Vagina (tissue), 2 donors: ENCODE measurements at regions not wholly inside any gene's neighbourhood (a gene's known extent, or its start where the extent isn't known, plus 50 kb on each side); places are given as distances from the start of the nearest gene placed in this dataset.

ENCODE experiments used
- DNase-seq, 2 donors: peaks; one replicate each; pipeline ENCODE4 v3.0.0-alpha.2; 2017; ENCODE audit errors: extremely low spot score in 2 of 2
- H3K27ac ChIP-seq: fragments of 200-600 bp; sonication (generic); one replicate; pipeline ENCODE4 v1.5.1; 2019
- H3K27me3 ChIP-seq: fragments of 200-600 bp; sonication (generic); one replicate; pipeline ENCODE4 v1.5.1; 2019
- H3K36me3 ChIP-seq, 2 donors: fragments of 200-600 bp; sonication (generic); one replicate each; pipeline ENCODE4 v1.5.1; 2017 to 2019
- H3K4me1 ChIP-seq: fragments of 200-600 bp; sonication (generic); one replicate; pipeline ENCODE4 v1.5.1; 2019
- H3K4me3 ChIP-seq, 2 donors: fragments of 200-600 bp; sonication (generic); 1 replicate in 1 of 2; 2 replicates in 1 of 2; pipeline ENCODE4 v1.5.1; 2016 to 2019
- H3K9me3 ChIP-seq: fragments of 200-600 bp; sonication (generic); one replicate; pipeline ENCODE4 v1.5.1; 2019
- CTCF ChIP-seq, 3 experiments: fragments of 450-650 bp in 2 of 3; fragments of 200-600 bp in 1 of 3; sonication (generic) in 1 of 3; IDR thresholded peaks; one replicate each; pipeline ENCODE4 v1.5.1; 2017 to 2019; ENCODE audit warnings: antibody characterized with exemption in 3 of 3, mild to moderate bottlenecking in 2 of 3, moderate library complexity in 2 of 3
- POLR2A ChIP-seq, 2 donors: fragments of 450-650 bp; IDR thresholded peaks; one replicate each; pipeline ENCODE4 v1.6.1; 2017; ENCODE audit warnings: antibody characterized with exemption in 2 of 2, mild to moderate bottlenecking in 2 of 2, moderate library complexity in 2 of 2
- POLR2AphosphoS5 ChIP-seq, 2 donors: sonication (generic); formaldehyde crosslinking; IDR thresholded peaks; one replicate each; pipeline ENCODE4 v1.9.0; 2017; ENCODE audit warnings: antibody characterized with exemption in 2 of 2, mild to moderate bottlenecking in 2 of 2, low read depth in 1 of 2; ENCODE audit not compliant: insufficient read depth in 1 of 2
- intact Hi-C: fragments of 100-400 bp; cut with DNase I; formaldehyde crosslinking; loops from one replicate; pipeline ENCODE4 v1.15.1; 2023

DNA sequence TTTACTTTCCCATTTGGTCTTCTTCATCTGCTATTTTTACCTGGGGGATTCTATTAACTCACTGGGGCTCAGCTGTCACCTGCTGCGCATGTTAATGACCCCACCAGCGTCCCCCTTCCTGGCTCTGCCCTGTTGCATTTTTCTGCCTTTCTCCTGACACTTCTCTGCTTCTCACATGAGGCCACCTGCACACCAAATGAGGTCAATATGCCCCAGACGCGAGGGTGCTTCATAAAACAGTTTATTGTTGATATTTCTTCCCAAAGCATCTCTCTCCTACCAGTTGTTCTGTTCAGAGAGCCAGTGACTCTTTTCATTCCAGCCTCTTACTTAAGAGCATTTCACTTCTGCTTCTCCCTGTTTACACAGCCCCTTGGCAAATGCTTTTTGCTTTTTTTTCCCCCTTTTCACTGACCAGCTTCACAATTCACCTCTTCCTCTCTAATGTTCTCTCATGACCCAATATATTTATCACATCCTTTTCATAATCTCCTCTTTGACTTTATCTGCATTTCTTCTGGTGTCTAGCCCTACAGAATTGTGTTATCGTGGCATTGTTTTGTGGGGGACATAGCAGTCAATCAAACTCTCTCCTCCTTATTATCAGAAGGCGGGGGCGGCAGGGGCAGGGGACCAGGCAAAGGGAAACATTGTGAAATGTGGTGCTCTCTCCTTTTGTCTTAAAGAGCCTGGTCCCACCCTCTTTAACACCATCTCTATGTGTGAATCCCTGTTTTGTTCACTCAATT lies 545.8 kb upstream of the CITED2 start:
- Histone ChIP-seq H3K9me3 (no peaks in the 10 kb centered on the region), H3K36me3 (no peaks in the 10 kb centered on the region), H3K27ac (no peak overlapping the region), H3K27me3 (no peaks in the 10 kb centered on the region), H3K4me1 (peaks cover 6% of the 10 kb centered on the region), H3K4me3 (no peak overlapping the region)
- TF ChIP-seq CTCF (IDR thresholded peaks at IDR 0.05) (no peak), POLR2AphosphoS5 (IDR thresholded peaks at IDR 0.05; ENCODE audit: insufficient read depth in 1 of 2, low read depth in 1 of 2) (no peak), POLR2A (IDR thresholded peaks at IDR 0.05) (no peak)
- no peak for DNase-seq
- intact Hi-C loops, result no loop called here

DNA sequence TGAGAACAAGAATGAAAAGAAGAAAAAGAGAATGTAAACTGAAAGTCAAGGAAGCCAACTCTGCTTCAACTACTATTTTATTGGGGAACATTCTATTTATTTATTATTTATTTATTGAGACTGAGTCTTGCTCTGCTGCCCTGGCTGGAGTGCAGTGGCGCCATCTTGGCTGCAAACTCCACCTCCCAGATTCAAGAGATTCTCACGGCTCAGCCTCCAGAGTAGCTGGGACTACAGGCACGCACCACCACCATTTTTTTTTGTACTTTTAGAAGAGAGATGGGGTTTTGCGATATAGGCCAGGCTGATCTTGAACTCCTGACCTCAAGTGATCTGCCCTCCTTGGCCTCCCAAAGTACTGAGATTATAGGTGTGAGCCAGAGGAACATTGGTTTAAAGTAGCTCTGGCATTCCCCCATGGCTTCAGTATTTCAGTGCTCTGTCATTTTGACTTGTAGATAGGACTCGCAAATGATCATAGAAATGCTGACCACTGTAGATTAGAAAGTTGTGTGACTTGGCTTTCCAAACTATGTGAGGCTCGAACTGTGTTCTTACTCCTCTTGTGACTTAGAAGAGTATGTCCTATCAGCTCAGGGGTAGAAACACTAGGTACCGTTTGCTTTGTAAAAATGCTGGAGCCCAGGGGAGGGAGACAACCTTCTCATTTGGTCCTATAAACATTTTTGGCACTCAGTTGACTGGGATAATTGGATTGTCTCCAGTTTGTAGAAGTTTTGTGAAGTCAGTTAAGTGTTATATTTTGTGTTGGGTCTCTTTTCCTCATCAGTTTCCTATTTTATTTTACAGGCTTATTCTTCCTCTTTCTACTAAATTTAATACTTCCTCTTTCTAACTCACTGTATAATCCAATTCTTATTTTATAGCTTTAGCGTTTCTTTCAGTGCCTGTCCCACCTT lies 544.9 kb upstream of the CITED2 start:
- no peak overlapping the region for H3K27ac ChIP-seq
- no peaks in the 10 kb centered on the region for H3K36me3 ChIP-seq
- no peaks in the 10 kb centered on the region for H3K27me3 ChIP-seq
- no peak overlapping the region for H3K4me3 ChIP-seq
- H3K9me3 ChIP-seq, result no peaks in the 10 kb centered on the region
- TF ChIP-seq CTCF (IDR thresholded peaks at IDR 0.05), result no peak
- peaks cover 6% of the 10 kb centered on the region for H3K4me1 ChIP-seq
- DNase-seq, result no peak
- intact Hi-C loops, result no loop called here

DNA sequence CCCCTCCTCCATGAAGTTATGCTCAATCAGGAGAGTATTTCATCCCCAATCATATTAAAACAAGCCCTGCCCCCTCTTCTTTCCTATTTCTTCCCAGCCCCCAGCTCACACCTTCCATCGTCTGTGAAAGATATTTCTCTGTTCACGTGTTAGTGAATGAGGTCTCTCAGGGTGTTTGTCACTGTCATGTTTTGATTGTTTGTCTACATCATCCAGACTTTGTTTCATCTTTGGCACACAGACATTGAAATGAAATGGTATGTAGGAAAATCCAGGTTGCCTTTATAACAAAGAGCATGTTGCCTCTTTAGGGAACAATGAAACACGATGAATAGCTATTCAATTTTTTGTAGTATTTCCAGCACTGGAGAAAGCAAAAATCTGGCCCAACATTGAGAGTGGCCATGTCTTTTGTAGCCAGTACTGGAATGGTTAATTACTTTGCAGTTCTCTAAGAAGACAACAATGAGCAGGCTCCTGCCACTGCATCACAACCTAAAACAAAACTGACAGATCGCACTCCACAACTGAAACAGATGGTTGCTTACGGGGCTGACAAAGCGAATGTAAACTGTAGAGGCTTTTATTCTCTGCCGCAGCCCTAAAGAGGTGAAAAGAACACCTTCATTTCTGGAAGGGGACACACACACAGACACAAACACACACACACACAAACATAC lies 543.6 kb upstream of the CITED2 start:
- TF ChIP-seq POLR2A (IDR thresholded peaks at IDR 0.05) (no peak), POLR2AphosphoS5 (IDR thresholded peaks at IDR 0.05; ENCODE audit: insufficient read depth in 1 of 2, low read depth in 1 of 2) (no peak), CTCF (IDR thresholded peaks at IDR 0.05) (no peak)
- H3K27ac ChIP-seq, result no peak overlapping the region
- no peaks in the 10 kb centered on the region for H3K27me3 ChIP-seq
- peaks cover 6% of the 10 kb centered on the region for H3K4me1 ChIP-seq
- no peaks in the 10 kb centered on the region for H3K9me3 ChIP-seq
- H3K36me3 ChIP-seq, result no peaks in the 10 kb centered on the region
- no peak overlapping the region for H3K4me3 ChIP-seq
- DNase-seq, result no peak
- intact Hi-C loops, result no loop called here

GRCh38 chr6:139914910-139915309 lies 540.5 kb upstream of the CITED2 start:
- Histone ChIP-seq H3K9me3 (no peaks in the 10 kb centered on the region), H3K27me3 (no peaks in the 10 kb centered on the region), H3K4me3 (no peak overlapping the region), H3K27ac (no peak overlapping the region), H3K36me3 (no peaks in the 10 kb centered on the region), H3K4me1 (peaks cover under 1% of the 10 kb centered on the region)
- no peak for TF ChIP-seq POLR2A (IDR thresholded peaks at IDR 0.05)
- TF ChIP-seq POLR2AphosphoS5 (IDR thresholded peaks at IDR 0.05; ENCODE audit: insufficient read depth in 1 of 2, low read depth in 1 of 2), result no peak
- TF ChIP-seq CTCF (IDR thresholded peaks at IDR 0.05), result no peak
- intact Hi-C loops, result no loop called here
- no peak for DNase-seq
